GM12878 (cell line): ENCODE measurements at regions not wholly inside any gene's neighbourhood (a gene's known extent, or its start where the extent isn't known, plus 50 kb on each side); places are given as distances from the start of the nearest gene placed in this dataset.

Experiments used
- ATAC-seq: fragments of 200-7000 bp; cut with Tn5 transposase; 3 replicates; pipeline ENCODE4 v1.9.1; 2020; ENCODE audit warnings: mild to moderate bottlenecking, moderate library complexity
- BruUV-seq: library from RNA; stranded (reverse); fragments of 400-500 nt; replicated peaks from 2 replicates; lab custom pipeline; 2021; lab: Mats Ljungman, UMichigan
- CTCF ChIA-PET: fragments of 300-600 bp; sonication (Branson Sonifier 250); formaldehyde crosslinking; extraction: SDS; loops from one replicate; lab custom pipeline; 2021; ENCODE audit warnings: inconsistent platforms; lab: Yijun Ruan, JAX
- POLR2A ChIA-PET: fragments of 350-600 bp; formaldehyde crosslinking; extraction: SDS; loops from one replicate; lab custom pipeline; 2021; ENCODE audit warnings: inconsistent platforms; lab: Charles Lee
- RAD21 ChIA-PET: fragments of 300-600 bp; sonication (Branson Sonifier 250); formaldehyde crosslinking; loops from one replicate; lab custom pipeline; 2023; ENCODE audit warnings: antibody characterized with exemption; ENCODE audit not compliant: unreplicated experiment; lab: Charles Lee
- SMC1A ChIA-PET: fragments of 300-600 bp; sonication (Branson Sonifier 250); formaldehyde crosslinking; loops from one replicate; lab custom pipeline; 2023; ENCODE audit not compliant: unreplicated experiment, uncharacterized antibody; lab: Charles Lee
- DNase-seq: peaks from one replicate; pipeline ENCODE4 v3.0.0-alpha.2; 2011; ENCODE audit warnings: low read depth, low spot score
- FAIRE-seq: peaks from 3 replicates; lab custom pipeline; 2011; peaks lifted over from hg19 to GRCh38; lab: Jason Lieb, UNC
- H2AFZ ChIP-seq: 2 replicates; pipeline ENCODE4 v1.6.0; 2011; ENCODE audit warnings: low read depth, low read length, control low read depth; ENCODE audit not compliant: control insufficient read depth
- H3K27ac ChIP-seq: 2 replicates; pipeline ENCODE4 v1.5.1; 2011; ENCODE audit warnings: control low read depth; ENCODE audit not compliant: control insufficient read depth, insufficient read depth
- H3K27me3 ChIP-seq, 2 experiments: replicated peaks in 1 of 2; 2 replicates each; pipeline versions ENCODE4 v1.6.0 to v1.6.1; 2011; ENCODE audit warnings: low read length in 1 of 2; ENCODE audit not compliant: control insufficient read depth in 2 of 2, insufficient read depth in 2 of 2
- H3K36me3 ChIP-seq, 2 experiments: 2 replicates each; pipeline ENCODE4 v1.5.1; 2011; ENCODE audit warnings: low read length in 1 of 2; ENCODE audit not compliant: control insufficient read depth in 2 of 2, insufficient read depth in 2 of 2
- H3K4me1 ChIP-seq: 2 replicates; pipeline ENCODE4 v1.6.1; 2011; ENCODE audit warnings: mild to moderate bottlenecking, low read length, moderate library complexity, mixed read lengths; ENCODE audit not compliant: control insufficient read depth, insufficient read depth
- H3K4me2 ChIP-seq: 2 replicates; pipeline ENCODE4 v1.6.0; 2011; ENCODE audit warnings: control low read depth; ENCODE audit not compliant: control insufficient read depth, insufficient read depth
- H3K4me3 ChIP-seq: fragments of 200-600 bp; sonication (generic); 2 replicates; pipeline ENCODE4 v1.5.1; 2016
- H3K79me2 ChIP-seq: 2 replicates; pipeline ENCODE4 v1.6.0; 2011; ENCODE audit warnings: low read length; ENCODE audit not compliant: control insufficient read depth, insufficient read depth
- H3K9ac ChIP-seq: 2 replicates; pipeline ENCODE4 v1.8.0; 2011; ENCODE audit warnings: low read length, control low read depth, mixed read lengths; ENCODE audit not compliant: control insufficient read depth, insufficient read depth
- H3K9me3 ChIP-seq: replicated peaks from 3 replicates; pipeline ENCODE4 v1.5.1; 2011; ENCODE audit warnings: mild to moderate bottlenecking, low read length; ENCODE audit not compliant: control insufficient read depth, insufficient read depth
- H4K20me1 ChIP-seq: 2 replicates; pipeline ENCODE4 v1.6.0; 2011; ENCODE audit not compliant: control insufficient read depth, insufficient read depth
- ATF2 ChIP-seq: IDR thresholded peaks from 2 replicates; pipeline ENCODE4 v1.6.1; 2012; ENCODE audit warnings: low read length, inconsistent platforms
- BACH1 ChIP-seq: fragments of 450-650 bp; IDR thresholded peaks from 2 replicates; pipeline ENCODE4 v1.6.1; 2017; ENCODE audit warnings: mild to moderate bottlenecking, borderline replicate concordance
- CHD1 ChIP-seq: IDR thresholded peaks from 2 replicates; pipeline ENCODE4 v1.6.1; 2012; ENCODE audit warnings: low read depth, low read length, improper control_type of control experiment
- CTCF ChIP-seq, 3 experiments: IDR thresholded peaks in 2 of 3; conservative IDR thresholded peaks in 1 of 3; 2 replicates each; pipeline ENCODE4 v1.5.1; 2011; ENCODE audit warnings: low read depth in 3 of 3, low read length in 3 of 3, mild to moderate bottlenecking in 3 of 3, control low read depth in 2 of 3, moderate library complexity in 2 of 3, inconsistent platforms in 1 of 3, mixed read lengths in 1 of 3; ENCODE audit not compliant: control insufficient read depth in 2 of 3, insufficient read depth in 1 of 3; ENCODE audit errors: extremely low read depth in 1 of 3
- EP300 ChIP-seq, 2 experiments: fragments of 150-350 bp in 1 of 2; IDR thresholded peaks; 2 replicates each; pipeline ENCODE4 v1.6.1; 2011 to 2012; ENCODE audit warnings: low read depth in 2 of 2, low read length in 2 of 2, borderline replicate concordance in 1 of 2, improper control_type of control experiment in 1 of 2, inconsistent platforms in 1 of 2; ENCODE audit not compliant: control insufficient read depth in 1 of 2
- FOXK2 ChIP-seq: fragments of 450-650 bp; IDR thresholded peaks from 2 replicates; pipeline ENCODE4 v1.6.1; 2017; ENCODE audit warnings: mild to moderate bottlenecking, moderate library complexity
- HSF1 ChIP-seq: fragments of 150-350 bp; IDR thresholded peaks from 2 replicates; pipeline ENCODE4 v1.6.1; 2014; ENCODE audit warnings: mild to moderate bottlenecking, low read depth, low read length
- MYC ChIP-seq: IDR thresholded peaks from 2 replicates; pipeline ENCODE4 v1.6.1; 2011; ENCODE audit warnings: mild to moderate bottlenecking, low read length, moderate library complexity, inconsistent platforms; ENCODE audit not compliant: insufficient read depth, insufficient replicate concordance, insufficient read length, severe bottlenecking
- PAX8 ChIP-seq: fragments of 450-650 bp; IDR thresholded peaks from 2 replicates; pipeline ENCODE4 v1.6.1; 2017; ENCODE audit warnings: mild to moderate bottlenecking, moderate library complexity
- RB1 ChIP-seq: fragments of 450-650 bp; formaldehyde crosslinking; IDR thresholded peaks from 2 replicates; pipeline ENCODE4 v1.6.1; 2017; ENCODE audit warnings: mild to moderate bottlenecking, borderline replicate concordance
- SMARCA5 ChIP-seq: fragments of 450-650 bp; IDR thresholded peaks from 2 replicates; pipeline ENCODE4 v1.6.1; 2017; ENCODE audit warnings: mild to moderate bottlenecking
- SREBF1 ChIP-seq: IDR thresholded peaks from 2 replicates; pipeline ENCODE4 v1.6.1; 2012; ENCODE audit warnings: mild to moderate bottlenecking, low read length
- STAT1 ChIP-seq: fragments of 450-650 bp; conservative IDR thresholded peaks from 2 replicates; pipeline ENCODE4 v1.6.1; 2014; ENCODE audit warnings: antibody characterized with exemption, mild to moderate bottlenecking
- TCF7 ChIP-seq: IDR thresholded peaks from 2 replicates; pipeline ENCODE4 v1.6.1; 2014; ENCODE audit warnings: antibody characterized with exemption, borderline replicate concordance
- WGBS: methylation state at CpG from one replicate; pipeline ENCODE4 v1.1.6; 2016; ENCODE audit warnings: low lambda C conversion rate; ENCODE audit not compliant: insufficient replicate concordance, insufficient coverage; ENCODE audit errors: missing lambda C conversion rate; 5-methylcytosine and 5-hydroxymethylcytosine counted together
- in situ Hi-C: fragments of 300-500 bp; cut with MboI; formaldehyde crosslinking; loops from 9 replicates; pipeline ENCODE4 v1.14.3; 2018; ENCODE audit warnings: mixed read lengths
- intact Hi-C: fragments of 100-400 bp; cut with micrococcal nuclease; formaldehyde crosslinking; loops from one replicate; pipeline ENCODE4 v1.14.2; 2022; ENCODE audit not compliant: unreplicated experiment

GRCh38 chr6:156687789-156688619 lies 89.2 kb upstream of the ARID1B start (continued):
- TF ChIP-seq MYC: no peak

- intact Hi-C loops (loop anchor here (1.0 to 5.0 kb wide), 4 partner anchors 35 to 123 kb away; partner anchors contain the start of gene ARID1B), in situ Hi-C loops (loop anchor here (5.0 kb wide), 1 partner anchor 120 kb away; no protein-coding TSS in a partner anchor)
- DNase-seq: no peak
- FAIRE-seq: no peak
- Histone ChIP-seq H3K4me3 (peak overlapping the region; percentile 93), H2AFZ (peak overlapping the region; percentile 70), H3K27me3 (no peaks in the 10 kb centered on the region), H4K20me1 (no peaks in the 10 kb centered on the region), H3K36me3 (no peaks in the 10 kb centered on the region), H3K79me2 (peaks cover 11% of the 10 kb centered on the region), H3K9me3 (no peaks in the 10 kb centered on the region), H3K9ac (peak overlapping the region; percentile 97), H3K4me1 (peaks cover 48% of the 10 kb centered on the region), H3K4me2 (peak overlapping the region; percentile 93), H3K27ac (peak overlapping the region; percentile 98)
- SMC1A ChIA-PET: interaction anchor here (0.8 to 5.0 kb wide), 10 partner anchors 9 to 123 kb away, joined by 3 to 42 read pairs (median 8); no protein-coding TSS in a partner anchor
- WGBS: 2% methylated on average over 60 of the region's 105 CpGs
- CTCF ChIA-PET: interaction anchor here (1.0 to 4.6 kb wide), 8 partner anchors 10 to 245 kb away, joined by 3 to 18 read pairs (median 4); no protein-coding TSS in a partner anchor
- RAD21 ChIA-PET: interaction anchor here (1.3 to 5.5 kb wide), 11 partner anchors 10 to 122 kb away, joined by 3 to 72 read pairs (median 8); partner anchors contain the start of gene ARID1B
- peak; percentile 69 for ATAC-seq
- no TSS peak for BruUV-seq
- POLR2A ChIA-PET: interaction anchor here (0.5 to 3.0 kb wide), 5 partner anchors 11 to 50 kb away, joined by 3 to 12 read pairs (median 6); no protein-coding TSS in a partner anchor
- TF ChIP-seq PAX8: no peak
- TF ChIP-seq CTCF (IDR thresholded peaks at IDR 0.05 in 2 of 3, conservative IDR thresholded peaks at IDR 0.05 in 1 of 3; ENCODE audit: control insufficient read depth in 2 of 3, extremely low read depth in 1 of 3, insufficient read depth in 1 of 3, low read depth in 3 of 3, low read length in 3 of 3): no peak
- peak; percentile 82; the same call in 1 of the 2 replicates for TF ChIP-seq BACH1
- TF ChIP-seq RB1: no peak; the same call in 1 of the 2 replicates
- no peak for TF ChIP-seq SREBF1
- peak; percentile 87 for TF ChIP-seq SMARCA5
- peak in 1 of 2 experiments; percentile 27; a peak in 1 of 4 replicates for TF ChIP-seq EP300 (IDR thresholded peaks at IDR 0.05; ENCODE audit: borderline replicate concordance in 1 of 2, control insufficient read depth in 1 of 2, low read depth in 2 of 2, low read length in 2 of 2)
- TF ChIP-seq ATF2: no peak; the same call in 1 of the 2 replicates
- TF ChIP-seq FOXK2: no peak
- TF ChIP-seq HSF1: no peak
- TF ChIP-seq CHD1: 0 out of 2 replicates have a peak, but pooled peaks have one; percentile 55
- TF ChIP-seq STAT1: no peak
- no peak for TF ChIP-seq TCF7
Measured at GRCh38 chr6:156686995-156687788, 90.0 kb upstream of the ARID1B start.
